HEK293T (cell line): ENCODE measurements at regions not wholly inside any gene's neighbourhood (a gene's known extent, or its start where the extent isn't known, plus 50 kb on each side); places are given as distances from the start of the nearest gene placed in this dataset.
A peak's percentile ranks its signal among the peaks of the same experiment; 100 is the strongest.
"Not testable (repeated sequence)": the region's sequence is repeated elsewhere in the genome, so short reads cannot be mapped to it uniquely, and the experiment has no call there.

Source experiments
- CTCF ChIA-PET: fragments of 350-600 bp; formaldehyde crosslinking; extraction: SDS; loops from one replicate; lab custom pipeline; 2021; ENCODE audit warnings: antibody characterized with exemption, inconsistent platforms; lab: Yijun Ruan, JAX
- POLR2A ChIA-PET: fragments of 350-600 bp; formaldehyde crosslinking; extraction: SDS; loops from one replicate; lab custom pipeline; 2020; ENCODE audit warnings: antibody characterized with exemption, inconsistent platforms; lab: Yijun Ruan, JAX
- DNase-seq: peaks from one replicate; pipeline ENCODE4 v3.0.0; 2012; ENCODE audit warnings: mixed read lengths; ENCODE audit errors: extremely low spot score
- ARNT ChIP-seq: fragments of 450-650 bp; IDR thresholded peaks from 2 replicates; pipeline ENCODE4 v1.6.1; 2017; ENCODE audit warnings: mild to moderate bottlenecking
- BHLHE40 ChIP-seq: fragments of 450-650 bp; IDR thresholded peaks from 2 replicates; pipeline ENCODE4 v1.6.1; 2016; ENCODE audit warnings: mild to moderate bottlenecking, moderate library complexity, borderline replicate concordance
- CTBP1 ChIP-seq: fragments of 450-650 bp; IDR thresholded peaks from 2 replicates; pipeline ENCODE4 v1.6.1; 2016; ENCODE audit warnings: borderline replicate concordance
- ELF4 ChIP-seq: fragments of 450-650 bp; IDR thresholded peaks from 2 replicates; pipeline ENCODE4 v1.6.1; 2017; ENCODE audit warnings: antibody characterized with exemption
- FOXA1 ChIP-seq: fragments of 450-650 bp; IDR thresholded peaks from 2 replicates; pipeline ENCODE4 v1.6.1; 2016; ENCODE audit warnings: mild to moderate bottlenecking
- FOXK2 ChIP-seq: fragments of 450-650 bp; IDR thresholded peaks from 2 replicates; pipeline ENCODE4 v1.6.1; 2016; ENCODE audit warnings: mild to moderate bottlenecking
- FOXM1 ChIP-seq: fragments of 450-650 bp; IDR thresholded peaks from 2 replicates; pipeline ENCODE4 v1.6.1; 2017; ENCODE audit warnings: mild to moderate bottlenecking, borderline replicate concordance
- HDGF ChIP-seq: fragments of 450-650 bp; IDR thresholded peaks from 2 replicates; pipeline ENCODE4 v1.6.1; 2017; ENCODE audit warnings: antibody characterized with exemption, borderline replicate concordance
- L3MBTL2 ChIP-seq: fragments of 450-650 bp; conservative IDR thresholded peaks from 2 replicates; pipeline ENCODE4 v1.6.1; 2016; ENCODE audit warnings: mild to moderate bottlenecking
- LEF1 ChIP-seq: fragments of 450-650 bp; IDR thresholded peaks from 2 replicates; pipeline ENCODE4 v1.6.1; 2017; ENCODE audit warnings: mild to moderate bottlenecking, borderline replicate concordance
- NFRKB ChIP-seq: fragments of 450-650 bp; IDR thresholded peaks from 2 replicates; pipeline ENCODE4 v1.6.1; 2016; ENCODE audit warnings: mild to moderate bottlenecking, moderate library complexity
- PKNOX1 ChIP-seq: fragments of 450-650 bp; IDR thresholded peaks from 2 replicates; pipeline ENCODE4 v1.6.1; 2016
- SP1 ChIP-seq: fragments of 450-650 bp; IDR thresholded peaks from 2 replicates; pipeline ENCODE4 v1.6.1; 2017
- SUZ12 ChIP-seq: fragments of 450-650 bp; IDR thresholded peaks from 2 replicates; pipeline ENCODE4 v1.6.1; 2016; ENCODE audit warnings: mild to moderate bottlenecking
- TARDBP ChIP-seq: fragments of 450-650 bp; IDR thresholded peaks from 2 replicates; pipeline ENCODE4 v1.6.1; 2016
- ZNF384 ChIP-seq: fragments of 450-650 bp; IDR thresholded peaks from 2 replicates; pipeline ENCODE4 v1.6.1; 2016

- ChIA-PET CTCF (no interaction called here), POLR2A (no interaction called here)
- no peak for TF ChIP-seq FOXA1
- TF ChIP-seq SUZ12 = no peak
- TF ChIP-seq ELF4 = no peak
- no peak for TF ChIP-seq LEF1
- no peak for TF ChIP-seq HDGF
- no peak for TF ChIP-seq PKNOX1
- DNase-seq = no peak
Measured at GRCh38 chr6:121771937-121772720, 336.7 kb downstream of the GJA1 start.

GRCh38 chr6:121776054-121776453 lies 340.6 kb downstream of the GJA1 start:
- TF ChIP-seq NFRKB = no peak
- no peak for TF ChIP-seq ELF4
- POLR2A ChIA-PET = no interaction called here
- CTCF ChIA-PET = no interaction called here
- no peak for DNase-seq

- TF ChIP-seq TARDBP (no peak), FOXK2 (no peak), PKNOX1 (no peak), BHLHE40 (no peak), ELF4 (no peak), ZNF384 (no peak), HDGF (no peak), LEF1 (no peak), SUZ12 (no peak)
- peak; percentile 20 for DNase-seq
- CTCF ChIA-PET = interaction anchor here (0.5 to 0.7 kb wide), 2 partner anchors 111 to 926 kb away, joined by 3 read pairs; no protein-coding TSS in a partner anchor
- POLR2A ChIA-PET = no interaction called here
Measured at GRCh38 chr6:121780325-121781321, 345.2 kb downstream of the GJA1 start.

- no peak for DNase-seq
- ChIA-PET POLR2A (no interaction called here), CTCF (no interaction called here)
Measured at GRCh38 chr6:121791396-121792315, 356.2 kb downstream of the GJA1 start.

GRCh38 chr6:121794630-121795029 lies 359.2 kb downstream of the GJA1 start:
- TF ChIP-seq LEF1 = no peak
- no peak for TF ChIP-seq L3MBTL2
- TF ChIP-seq CTBP1 = no peak
- TF ChIP-seq TARDBP = no peak
- TF ChIP-seq NFRKB = no peak
- no peak for TF ChIP-seq SUZ12
- no peak for TF ChIP-seq FOXA1
- TF ChIP-seq SP1 = no peak
- TF ChIP-seq PKNOX1 = no peak
- TF ChIP-seq FOXK2 = no peak
- no peak for TF ChIP-seq HDGF
- no peak for TF ChIP-seq ZNF384
- no peak for TF ChIP-seq BHLHE40
- no peak for TF ChIP-seq ELF4
- TF ChIP-seq ARNT = no peak
- no peak for TF ChIP-seq FOXM1
- no peak for DNase-seq
- ChIA-PET POLR2A (no interaction called here), CTCF (no interaction called here)

More at GRCh38 chr6:121791396-121792315, 356.2 kb downstream of the GJA1 start:
- TF ChIP-seq L3MBTL2 (no peak), TARDBP (no peak), CTBP1 (no peak), PKNOX1 (no peak), HDGF (no peak), ELF4 (no peak), ARNT (no peak), ZNF384 (no peak), SUZ12 (no peak)

GRCh38 chr6:121797598-121797997 lies 362.2 kb downstream of the GJA1 start:
- CTCF ChIA-PET, POLR2A ChIA-PET, DNase-seq: not testable (repeated sequence)

- POLR2A ChIA-PET, DNase-seq, CTCF ChIA-PET: not testable (repeated sequence)
Measured at GRCh38 chr6:121798126-121798525, 362.7 kb downstream of the GJA1 start.
